SK-N-SH (cell line): ENCODE measurements at regions not wholly inside any gene's neighbourhood (a gene's known extent, or its start where the extent isn't known, plus 50 kb on each side); places are given as distances from the start of the nearest gene placed in this dataset.

Experiments used
- CTCF ChIA-PET: fragments of 300-600, 350-600 bp; formaldehyde crosslinking; extraction: SDS; loops from one replicate; lab custom pipeline; 2021; lab: Yijun Ruan, JAX
- POLR2A ChIA-PET: fragments of 350-600 bp; sonication (Branson Sonifier 250); formaldehyde crosslinking; extraction: SDS; loops from one replicate; lab custom pipeline; 2020; ENCODE audit warnings: antibody characterized with exemption, inconsistent platforms; lab: Yijun Ruan, JAX
- DNase-seq: peaks from one replicate; pipeline ENCODE4 v3.0.0; 2012
- H2AFZ ChIP-seq: fragments of 200-600 bp; sonication (generic); 2 replicates; pipeline ENCODE4 v1.8.1; 2016; ENCODE audit warnings: antibody characterized with exemption, mild to moderate bottlenecking, low read depth
- H3F3A ChIP-seq: fragments of 200-600 bp; sonication (generic); replicated peaks from 2 replicates; pipeline ENCODE3; 2016; ENCODE audit warnings: antibody characterized with exemption, mild to moderate bottlenecking; ENCODE audit not compliant: insufficient read depth
- H3K27ac ChIP-seq, 2 experiments: fragments of 200-500 bp in 1 of 2; fragments of 200-600 bp in 1 of 2; sonication (Bioruptor generic) in 1 of 2; sonication (generic), shearing (Covaris generic) in 1 of 2; 2 replicates each; pipeline versions ENCODE4 v1.5.1 to v1.6.1; 2014 to 2016; ENCODE audit warnings: low read depth in 2 of 2, inconsistent platforms in 1 of 2, low read length in 1 of 2, mild to moderate bottlenecking in 1 of 2, mixed read lengths in 1 of 2
- H3K27me3 ChIP-seq: fragments of 200-600 bp; sonication (generic), shearing (Covaris generic); 2 replicates; pipeline ENCODE4 v1.6.1; 2016; ENCODE audit warnings: mixed run types; ENCODE audit not compliant: insufficient read depth
- H3K36me3 ChIP-seq, 2 experiments: fragments of 200-500 bp in 1 of 2; fragments of 200-600 bp in 1 of 2; sonication (Bioruptor generic) in 1 of 2; sonication (generic) in 1 of 2; replicated peaks in 1 of 2; 2 replicates each; pipeline versions ENCODE3 to v1.5.1; 2014 to 2016; ENCODE audit warnings: low read length in 1 of 2, mild to moderate bottlenecking in 1 of 2; ENCODE audit not compliant: insufficient read depth in 2 of 2, control insufficient read depth in 1 of 2
- H3K4me1 ChIP-seq, 2 experiments: fragments of 200-500 bp in 1 of 2; fragments of 200-600 bp in 1 of 2; sonication (Bioruptor generic) in 1 of 2; sonication (generic), shearing (Covaris generic) in 1 of 2; 2 replicates each; pipeline versions ENCODE4 v1.5.1 to v1.6.1; 2014 to 2016; ENCODE audit warnings: low read depth in 1 of 2, low read length in 1 of 2, mixed run types in 1 of 2; ENCODE audit not compliant: insufficient read depth in 2 of 2, control insufficient read depth in 1 of 2
- H3K4me2 ChIP-seq: fragments of 200-600 bp; sonication (generic), shearing (Covaris generic); 2 replicates; pipeline ENCODE4 v1.6.1; 2017; ENCODE audit warnings: mixed run types
- H3K4me3 ChIP-seq, 2 experiments: fragments of 200-500 bp in 1 of 2; fragments of 200-600 bp in 1 of 2; sonication (Bioruptor generic) in 1 of 2; sonication (generic), shearing (Covaris generic) in 1 of 2; 2 replicates each; pipeline versions ENCODE4 v1.5.1 to v1.8.1; 2014 to 2016; ENCODE audit warnings: low read depth in 2 of 2, inconsistent platforms in 1 of 2, low read length in 1 of 2, mild to moderate bottlenecking in 1 of 2, mixed read lengths in 1 of 2, moderate library complexity in 1 of 2
- H3K79me2 ChIP-seq: fragments of 200-600 bp; sonication (generic); 2 replicates; pipeline ENCODE4 v1.8.1; 2017; ENCODE audit warnings: mild to moderate bottlenecking; ENCODE audit not compliant: insufficient read depth
- H3K9ac ChIP-seq: fragments of 200-600 bp; sonication (generic); 2 replicates; pipeline ENCODE4 v1.6.1; 2017; ENCODE audit warnings: mixed run types
- H3K9me2 ChIP-seq: fragments of 200-600 bp; sonication (generic); 2 replicates; pipeline ENCODE4 v1.6.1; 2017; ENCODE audit warnings: mixed run types
- H3K9me3 ChIP-seq: fragments of 200-600 bp; sonication (generic); 2 replicates; pipeline ENCODE4 v1.6.1; 2017; ENCODE audit warnings: mixed run types, mild to moderate bottlenecking, moderate library complexity
- H4K20me1 ChIP-seq: fragments of 200-600 bp; sonication (generic); 2 replicates; pipeline ENCODE4 v1.6.1; 2017; ENCODE audit warnings: mild to moderate bottlenecking, mixed run types; ENCODE audit not compliant: insufficient read depth
- CTCF ChIP-seq: fragments of 200-600 bp; sonication (generic); IDR thresholded peaks from 2 replicates; pipeline ENCODE4 v1.6.1; 2017; ENCODE audit warnings: antibody characterized with exemption, mild to moderate bottlenecking, moderate library complexity
- FOSL2 ChIP-seq: IDR thresholded peaks from 2 replicates; pipeline ENCODE4 v1.4.0; 2012; ENCODE audit warnings: low read depth, mild to moderate bottlenecking, moderate library complexity, borderline replicate concordance
- MAX ChIP-seq: IDR thresholded peaks from 2 replicates; pipeline ENCODE4 v1.4.0; 2012; ENCODE audit warnings: low read depth
- MXI1 ChIP-seq: IDR thresholded peaks from 2 replicates; pipeline ENCODE4 v1.6.1; 2012; ENCODE audit warnings: mild to moderate bottlenecking, low read depth, low read length, improper control_type of control experiment
- NRF1 ChIP-seq: IDR thresholded peaks from 2 replicates; pipeline ENCODE4 v1.6.1; 2012; ENCODE audit warnings: low read depth, mild to moderate bottlenecking, low read length
- RAD21 ChIP-seq: IDR thresholded peaks from 2 replicates; pipeline ENCODE4 v1.6.1; 2012; ENCODE audit warnings: mild to moderate bottlenecking, low read length
- REST ChIP-seq: IDR thresholded peaks from 2 replicates; pipeline ENCODE4 v1.6.1; 2012; ENCODE audit warnings: mild to moderate bottlenecking, low read depth, low read length, moderate library complexity
- RXRA ChIP-seq: IDR thresholded peaks from 2 replicates; pipeline ENCODE4 v1.4.0; 2012; ENCODE audit warnings: low read depth, mild to moderate bottlenecking, borderline replicate concordance
- SMC3 ChIP-seq: IDR thresholded peaks from 2 replicates; pipeline ENCODE4 v1.6.1; 2012; ENCODE audit warnings: low read depth, low read length, improper control_type of control experiment
- USF1 ChIP-seq: IDR thresholded peaks from 2 replicates; pipeline ENCODE4 v1.4.0; 2012; ENCODE audit warnings: low read depth, borderline replicate concordance
- USF2 ChIP-seq: fragments of 150-350 bp; IDR thresholded peaks from 2 replicates; pipeline ENCODE4 v1.6.1; 2017; ENCODE audit warnings: antibody characterized with exemption, low read length, low read depth, borderline replicate concordance
- WGBS: methylation state at CpG from one replicate; pipeline ENCODE4 v1.1.6; 2017; ENCODE audit warnings: low lambda C conversion rate; 5-methylcytosine and 5-hydroxymethylcytosine counted together

- TF ChIP-seq USF2 (no peak), REST (no peak), USF1 (no peak)
Measured at GRCh38 chr2:206390181-206390580, 53.2 kb upstream of the ADAM23 start (continued).

- TF ChIP-seq FOSL2: no peak
- no peak for TF ChIP-seq RXRA
- TF ChIP-seq CTCF: peak; percentile 71
- TF ChIP-seq MXI1: no peak
- TF ChIP-seq RAD21: peak; percentile 89
- peak; percentile 55 for TF ChIP-seq SMC3
- no peak for TF ChIP-seq MAX
- TF ChIP-seq NRF1: no peak
- CTCF ChIA-PET: interaction anchor here (0.7 to 2.0 kb wide), 10 partner anchors 11 to 399 kb away, joined by 3 to 11 read pairs (median 4); no protein-coding TSS in a partner anchor
- POLR2A ChIA-PET: interaction anchor here (0.6 kb wide), 1 partner anchor 117 kb away, joined by 3 read pairs; no protein-coding TSS in a partner anchor
- no peak overlapping the region for H3K27ac ChIP-seq
- no peaks in the 10 kb centered on the region for H3K79me2 ChIP-seq
- H3K9ac ChIP-seq: no peak overlapping the region
- no peaks in the 10 kb centered on the region for H3K36me3 ChIP-seq
- H3K4me3 ChIP-seq: no peak overlapping the region
- no peaks in the 10 kb centered on the region for H3K4me1 ChIP-seq
- no peak overlapping the region for H3K4me2 ChIP-seq
- H3K27me3 ChIP-seq: no peaks in the 10 kb centered on the region
- no peaks in the 10 kb centered on the region for H3K9me2 ChIP-seq
- H2AFZ ChIP-seq: no peak overlapping the region
- H4K20me1 ChIP-seq: no peaks in the 10 kb centered on the region
- 6% methylated on average over 2 of the region's 2 CpGs for WGBS
- H3K9me3 ChIP-seq: no peaks in the 10 kb centered on the region
- H3F3A ChIP-seq: no peaks in the 10 kb centered on the region
- peak; percentile 75 for DNase-seq
Measured at GRCh38 chr2:206392118-206392517, 51.2 kb upstream of the ADAM23 start.
